HG03521 (cell line): ENCODE measurements at regions not wholly inside any gene's neighbourhood (a gene's known extent, or its start where the extent isn't known, plus 50 kb on each side); places are given as distances from the start of the nearest gene placed in this dataset.

Experiments used
- ATAC-seq: cut with Tn5 transposase; IDR thresholded peaks from one replicate; pipeline ENCODE4 v1.9.1; 2021; ENCODE audit warnings: mild to moderate bottlenecking, moderate library complexity; ENCODE audit not compliant: unreplicated experiment

DNA sequence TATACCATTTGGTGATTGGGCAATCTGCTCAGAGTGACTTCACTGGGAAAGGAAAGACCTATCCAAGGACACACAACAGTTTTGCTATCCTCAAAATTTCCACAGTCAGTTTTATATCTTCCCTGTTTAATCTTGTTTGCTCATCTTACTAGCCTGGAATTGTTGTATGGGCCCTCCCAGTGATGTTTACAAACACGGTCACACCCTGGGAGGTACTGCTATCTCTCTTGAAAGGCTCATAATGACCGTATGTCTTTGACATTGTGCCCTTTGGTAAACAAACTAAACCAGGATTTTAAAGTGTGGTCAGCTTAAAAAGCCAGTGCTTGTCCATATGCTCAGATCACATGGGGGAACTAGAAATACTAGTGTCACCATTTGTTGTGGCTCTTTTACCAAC is 277.0 kb downstream of the CDH2 start:
- ATAC-seq = no peak

DNA sequence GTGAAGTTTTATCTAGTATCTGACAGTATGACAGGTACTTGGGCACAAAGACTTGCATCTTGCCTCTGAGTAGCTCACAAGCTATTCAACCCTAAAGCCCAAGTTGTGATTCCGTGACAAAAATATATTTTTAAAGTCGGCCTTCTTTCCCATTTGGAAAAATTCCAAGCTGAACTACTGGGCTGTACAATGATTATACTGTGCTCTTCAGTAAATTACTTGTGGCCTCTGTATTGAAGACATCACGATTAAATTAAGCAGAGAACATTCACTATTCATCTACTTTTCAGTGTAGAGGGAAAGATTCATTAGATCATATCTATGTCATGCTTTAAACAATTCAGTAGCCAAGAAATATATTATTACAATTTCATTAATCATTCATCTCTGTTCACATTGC is 282.2 kb downstream of the CDH2 start:
- ATAC-seq = no peak

DNA sequence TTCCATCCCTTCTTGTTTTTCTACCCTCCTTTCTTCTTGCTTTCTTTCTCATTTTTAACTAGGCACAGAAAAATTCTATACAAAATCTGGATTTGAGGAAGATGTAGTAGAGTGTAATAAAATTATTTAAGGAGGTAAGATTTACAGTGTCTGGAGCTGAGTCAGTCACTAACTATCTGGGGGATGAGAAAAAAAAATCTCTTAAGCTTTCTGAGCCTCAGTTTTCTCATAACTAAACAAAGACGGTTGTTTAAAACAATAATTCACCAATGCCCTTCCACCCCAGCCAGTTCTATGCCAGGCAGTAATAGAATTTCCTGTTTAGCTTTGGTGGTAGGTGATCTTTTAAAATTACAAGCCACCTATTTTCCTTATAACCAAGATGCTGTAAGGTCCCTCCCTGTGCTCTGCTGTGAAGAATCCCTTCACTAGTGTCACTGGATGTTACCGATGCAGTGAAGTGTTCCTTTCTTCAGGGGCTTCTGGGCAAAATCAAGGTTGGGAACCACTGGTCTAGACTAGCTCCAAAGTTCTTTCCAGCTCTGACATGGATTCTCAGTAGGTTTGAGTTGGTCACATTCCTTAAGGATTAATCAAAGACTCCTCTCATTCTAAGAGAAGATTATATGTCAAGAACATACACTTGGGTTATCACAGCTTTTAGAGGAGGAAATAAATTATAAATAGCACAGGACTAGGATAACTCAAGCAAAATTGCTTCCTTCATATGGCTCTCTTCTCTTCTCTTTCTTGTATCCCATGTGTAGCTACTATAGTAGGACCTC is 289.0 kb downstream of the CDH2 start:
- no peak for ATAC-seq

DNA sequence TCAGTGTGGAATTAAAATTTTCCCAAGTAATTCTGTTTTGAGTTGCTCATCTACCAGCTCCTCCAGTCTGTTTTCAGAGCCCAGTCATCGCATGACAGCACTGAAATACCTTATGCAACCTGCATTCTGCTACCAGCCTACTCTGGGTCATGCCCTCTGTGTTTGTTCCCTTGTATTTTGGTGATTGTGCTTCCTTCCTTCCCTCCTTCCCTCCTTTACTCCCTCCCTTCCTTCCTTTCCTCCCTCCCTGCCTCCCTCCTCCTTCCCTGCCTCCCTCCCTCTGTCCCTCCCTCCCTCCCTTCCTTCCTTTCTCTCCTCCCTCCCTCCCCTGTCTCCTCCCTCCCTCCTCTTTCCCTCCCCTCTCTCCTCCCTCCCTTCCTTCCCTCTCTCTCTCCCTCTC is 289.6 kb downstream of the CDH2 start:
- ATAC-seq = no peak

DNA sequence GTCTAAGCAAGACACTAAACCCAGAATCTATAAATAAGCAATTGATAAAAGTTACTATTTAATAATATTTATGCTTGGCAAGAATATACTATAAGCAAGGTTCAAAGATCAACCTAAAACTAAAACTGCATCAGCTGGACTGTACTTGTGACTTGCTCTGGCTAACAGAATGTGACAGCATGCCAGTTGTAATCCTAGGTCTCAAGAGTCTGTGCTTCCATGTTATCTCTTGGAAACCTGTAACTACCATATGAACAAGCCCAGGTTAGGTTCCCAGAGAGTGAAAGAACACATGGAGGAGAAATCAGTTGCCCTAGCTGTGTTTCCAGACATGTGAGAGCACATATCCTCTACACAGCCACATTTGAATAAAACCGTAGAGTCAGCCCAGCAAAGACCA is 297.4 kb downstream of the CDH2 start:
- no peak for ATAC-seq

DNA sequence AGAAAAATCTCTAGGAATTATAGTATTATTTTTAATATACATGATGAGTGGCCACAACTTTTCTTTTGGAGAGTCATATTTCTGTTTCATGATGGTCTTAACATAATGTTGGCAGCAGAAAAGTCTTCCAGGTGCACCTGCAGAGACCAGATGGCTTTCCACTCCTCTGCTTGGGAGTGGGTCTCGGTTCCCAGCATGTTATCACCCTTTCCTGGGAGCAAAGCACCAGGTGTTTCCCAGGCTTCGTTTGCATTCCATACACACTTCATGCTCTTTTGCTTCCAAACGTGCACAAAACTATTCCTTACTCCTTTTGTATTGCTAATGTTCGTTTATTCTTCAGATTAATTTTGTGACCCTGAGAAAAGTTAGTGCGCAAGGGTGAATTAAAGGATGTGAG is 305.2 kb downstream of the CDH2 start:
- ATAC-seq = no peak

DNA sequence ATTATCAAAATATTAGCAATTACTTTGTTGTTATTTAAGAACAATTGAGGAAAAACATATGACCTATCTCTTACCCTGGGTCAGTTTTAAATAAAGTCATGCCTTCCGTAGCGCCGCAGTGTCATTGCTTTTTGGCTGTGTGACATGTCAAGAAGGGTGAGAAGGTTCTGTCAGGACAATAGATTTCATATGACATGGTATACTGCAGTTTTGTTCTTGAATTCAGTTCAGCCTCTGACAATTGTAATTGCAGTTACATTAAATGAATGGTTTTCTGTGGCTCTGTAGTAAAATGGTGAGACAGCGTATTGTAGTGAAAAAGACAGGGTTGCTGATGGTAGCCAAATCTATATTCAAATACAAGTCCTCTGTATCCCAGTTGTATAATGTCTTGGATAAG is 307.2 kb downstream of the CDH2 start:
- no peak for ATAC-seq

DNA sequence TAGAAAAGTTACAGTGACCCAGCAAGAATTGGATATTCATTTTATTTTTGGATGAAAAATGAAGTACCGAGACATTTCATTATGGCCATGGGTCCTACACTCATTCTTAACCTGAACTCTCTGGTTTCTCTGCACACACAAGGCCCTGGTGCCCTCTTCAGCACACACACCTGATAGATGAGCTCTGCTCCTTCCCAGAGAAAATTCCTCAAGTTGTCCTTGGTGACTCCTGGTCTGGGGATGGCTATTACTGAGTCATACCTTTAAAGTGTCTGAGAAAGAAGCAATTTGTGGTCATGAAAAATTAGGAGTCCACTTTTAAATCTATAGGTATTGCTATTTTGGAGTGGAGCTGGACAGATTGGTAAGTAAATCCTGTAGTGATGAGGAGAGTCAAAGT is 311.5 kb downstream of the CDH2 start:
- no peak for ATAC-seq

DNA sequence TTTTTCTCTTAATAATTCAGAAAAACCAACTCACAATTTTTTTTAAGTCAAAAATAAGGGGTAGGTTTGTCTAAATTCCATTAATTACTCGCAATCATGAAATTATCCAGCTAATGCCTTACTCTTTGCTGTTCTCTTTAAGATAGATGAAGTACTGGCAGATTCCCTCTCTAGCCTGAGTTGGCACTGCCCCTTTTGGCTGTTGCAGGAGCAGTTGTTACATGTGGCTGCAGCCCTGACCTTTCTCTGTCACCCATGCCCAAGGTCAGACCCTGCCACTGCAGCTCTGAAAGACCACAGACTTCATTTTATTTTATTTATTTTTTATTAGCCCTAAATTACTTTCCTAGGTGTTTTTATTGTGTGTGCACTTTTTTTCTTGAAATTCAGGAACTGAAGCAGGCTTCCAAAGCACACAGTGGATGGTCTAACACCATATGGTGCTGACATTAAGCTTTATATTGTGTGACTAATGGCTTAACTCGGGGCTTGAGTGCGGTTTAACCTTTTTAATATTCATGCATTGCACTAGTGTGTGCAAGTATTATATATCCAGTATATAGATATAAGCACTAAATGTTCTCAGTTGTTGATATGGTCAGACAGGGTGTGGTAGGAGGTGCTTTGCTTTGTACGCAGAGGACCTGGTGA is 313.0 kb downstream of the CDH2 start:
- ATAC-seq = no peak

DNA sequence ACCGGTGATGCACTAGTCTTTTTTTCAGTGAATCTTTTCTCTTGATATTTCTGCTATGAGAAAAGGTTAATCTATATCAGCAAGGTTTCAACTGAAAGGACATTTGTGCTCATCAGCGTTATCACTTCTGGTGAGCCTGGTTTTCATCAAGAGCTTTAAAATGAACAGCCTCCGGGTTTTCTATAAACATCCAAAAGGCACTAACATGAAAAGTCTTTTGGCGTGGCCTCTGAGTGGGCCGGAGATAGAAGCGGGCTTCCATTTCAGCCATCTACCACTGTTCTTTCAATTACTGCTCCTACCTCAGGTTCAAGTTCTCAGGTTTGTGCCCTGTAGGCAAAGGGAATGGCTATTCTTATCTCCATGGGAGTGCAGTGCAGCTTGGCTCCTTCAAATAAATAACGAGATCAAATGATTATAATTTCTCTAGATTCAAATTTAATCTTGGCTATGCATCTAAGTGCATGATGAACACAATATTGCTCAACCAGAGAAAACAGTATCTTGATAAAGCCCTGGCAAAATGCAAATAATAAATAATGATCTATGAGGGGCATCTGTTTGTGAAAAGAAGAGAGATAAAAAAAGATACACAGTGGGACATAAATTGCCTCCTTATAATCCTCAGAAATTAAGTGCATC is 314.8 kb downstream of the CDH2 start:
- ATAC-seq = no peak

DNA sequence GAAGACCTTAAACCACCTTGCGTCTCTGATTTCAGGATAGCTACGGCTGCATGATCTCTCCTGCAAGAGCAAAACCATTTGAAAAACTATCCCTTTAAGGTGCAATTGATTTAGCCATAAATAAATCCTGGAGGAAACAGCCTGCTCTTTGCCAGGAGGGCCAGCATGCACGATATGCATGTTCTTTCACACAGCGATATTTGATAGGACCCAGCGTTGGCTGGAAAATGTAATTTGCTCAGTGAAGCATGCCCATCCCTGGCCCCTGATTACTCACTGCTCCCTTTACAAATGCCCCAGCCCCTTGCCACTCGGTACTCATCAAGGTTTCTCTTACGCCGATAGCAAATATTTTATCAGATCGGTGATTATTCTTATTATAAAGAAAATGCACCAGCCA is 315.4 kb downstream of the CDH2 start:
- no peak for ATAC-seq

DNA sequence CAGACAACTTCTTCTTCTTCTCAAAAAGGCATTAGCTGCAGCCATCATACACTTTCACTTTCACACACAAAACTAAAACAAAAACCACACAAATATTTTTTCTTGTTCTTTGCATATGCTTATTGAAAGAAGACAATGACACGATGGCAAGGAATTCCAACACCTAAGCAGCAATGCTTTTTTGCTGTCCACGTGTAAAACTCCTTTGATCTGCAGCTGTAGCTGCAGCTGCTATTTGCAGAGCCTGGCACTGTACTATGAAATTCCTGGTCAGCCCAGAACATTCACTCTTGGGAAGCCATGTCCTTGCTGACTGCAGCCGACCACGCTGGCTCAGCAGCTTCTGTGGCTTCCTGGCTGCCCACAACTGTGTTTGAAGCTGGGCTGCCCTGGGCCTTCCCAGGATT is 316.2 kb downstream of the CDH2 start:
- ATAC-seq = no peak

DNA sequence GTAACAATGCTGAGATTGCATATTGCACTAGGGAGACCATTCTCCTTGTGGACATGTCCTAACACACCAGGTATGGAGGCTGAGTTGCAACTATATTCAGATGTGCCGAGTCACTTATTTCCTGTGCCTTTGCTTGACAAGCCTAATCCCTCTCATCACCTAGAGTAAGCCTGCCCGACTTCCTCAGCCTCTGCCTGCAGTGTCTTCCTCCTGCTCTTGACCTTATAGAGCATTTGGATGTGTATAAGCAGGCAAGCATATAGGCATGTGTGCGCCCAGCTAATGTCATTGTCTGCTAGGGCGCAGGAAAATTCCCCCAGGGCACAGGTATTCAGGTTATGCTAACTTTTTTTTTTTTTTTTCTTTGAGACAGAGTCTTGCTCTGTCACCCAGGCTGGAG is 316.9 kb downstream of the CDH2 start:
- ATAC-seq = no peak

DNA sequence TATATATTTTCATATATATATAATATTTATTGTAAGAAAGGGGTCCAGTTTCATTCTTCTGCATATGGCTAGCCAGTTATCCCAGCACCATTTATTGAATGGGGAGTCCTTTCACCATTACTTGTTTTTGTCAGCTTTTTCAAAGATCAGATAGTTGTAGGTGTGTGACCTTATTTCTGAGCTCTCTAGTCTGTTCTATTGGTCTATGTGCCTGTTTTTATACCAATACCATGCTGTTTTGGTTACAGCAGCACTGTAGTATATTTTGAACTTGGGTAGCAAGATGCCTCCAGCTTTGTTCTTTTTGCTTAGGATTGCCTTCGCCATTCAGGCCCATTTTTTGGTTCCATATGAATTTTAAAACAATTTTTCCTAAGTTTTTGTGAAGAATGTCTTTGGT is 320.1 kb downstream of the CDH2 start:
- ATAC-seq = no peak

DNA sequence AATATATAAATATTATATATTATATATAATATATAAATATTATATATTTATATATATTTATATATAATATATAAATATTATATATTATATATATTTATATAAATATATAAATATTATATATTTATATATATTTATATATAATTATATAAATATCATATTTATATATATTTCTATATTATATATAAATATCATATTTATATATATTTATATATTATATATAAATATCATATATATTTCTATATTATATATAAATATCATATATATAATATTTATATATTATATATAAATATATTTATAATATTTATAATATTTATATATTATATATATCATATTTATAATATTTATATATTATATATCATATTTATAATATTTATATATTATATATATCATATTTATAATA is 321.4 kb downstream of the CDH2 start:
- ATAC-seq = no peak

DNA sequence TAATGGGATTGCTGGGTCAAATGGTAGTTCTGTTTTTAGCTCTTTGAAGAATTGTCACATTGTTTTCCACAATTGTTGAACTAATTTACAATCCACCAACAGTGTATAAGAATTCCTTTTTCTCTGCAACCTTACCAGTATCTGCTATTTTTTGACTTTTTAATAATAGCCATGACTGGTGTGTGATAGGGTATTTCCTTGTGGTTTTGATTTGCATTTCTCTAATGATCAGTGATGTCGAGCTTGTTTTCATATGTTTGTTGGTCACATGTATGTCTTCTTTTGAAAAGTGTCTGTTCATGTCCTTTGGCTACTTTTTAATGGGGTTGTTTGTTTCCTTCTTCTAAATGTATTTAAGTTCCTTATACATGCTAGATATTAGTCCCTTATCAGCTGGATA is 322.3 kb downstream of the CDH2 start:
- ATAC-seq = no peak

DNA sequence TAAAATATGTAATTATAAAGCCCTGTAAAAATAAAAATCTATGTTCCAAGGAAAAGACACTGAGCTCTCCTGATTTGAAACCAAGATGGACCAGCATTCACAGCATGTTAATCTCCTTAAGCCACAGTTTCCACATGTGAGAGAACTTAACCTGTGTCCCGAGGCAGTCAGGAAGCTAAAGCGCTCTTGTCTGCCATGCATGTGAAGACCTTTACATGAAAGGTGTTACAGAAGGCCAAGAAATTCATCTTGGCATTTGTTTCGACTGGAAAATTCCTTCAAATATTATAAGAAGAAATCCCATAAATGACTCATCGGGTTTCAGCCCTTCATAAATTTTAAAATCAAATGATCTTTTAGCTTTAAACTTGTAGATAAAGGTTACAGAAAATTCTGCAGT is 328.6 kb downstream of the CDH2 start:
- no peak for ATAC-seq

DNA sequence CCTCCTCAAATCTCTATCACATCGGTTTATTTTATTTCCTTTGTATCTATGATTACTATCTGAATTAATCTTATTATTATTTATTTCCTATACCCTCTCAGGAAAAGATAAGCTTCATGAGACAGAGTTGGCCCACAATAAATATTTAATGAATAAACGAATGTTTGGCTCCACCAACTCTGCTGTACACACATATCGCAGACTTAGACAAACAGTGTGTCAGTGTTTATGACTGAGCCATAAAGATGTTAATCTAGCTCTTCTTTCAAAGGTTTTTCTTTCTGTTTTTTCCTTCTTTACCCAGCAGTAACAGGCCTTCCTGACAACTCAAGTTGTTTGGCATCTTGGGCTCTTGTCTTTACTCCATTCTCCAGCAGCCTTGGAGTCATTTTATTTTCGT is 329.5 kb downstream of the CDH2 start:
- ATAC-seq = no peak

DNA sequence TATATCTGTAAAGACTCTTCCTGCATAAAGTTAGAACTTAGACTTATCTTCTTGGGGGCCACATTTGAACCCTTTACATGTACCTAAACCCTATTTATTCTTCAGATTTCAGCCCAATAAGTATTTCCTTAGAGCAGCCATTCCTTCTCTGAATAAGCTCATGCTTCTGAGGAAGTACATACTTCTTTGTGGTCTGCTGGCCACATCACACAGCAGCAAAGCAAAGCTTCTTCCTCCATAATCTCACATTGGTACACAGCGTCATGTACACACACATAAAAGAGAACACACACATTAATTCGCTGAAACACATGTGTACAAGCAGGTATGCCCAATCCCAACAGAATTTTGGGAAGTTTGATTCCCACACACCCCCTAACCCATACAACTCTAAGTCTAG is 331.0 kb downstream of the CDH2 start:
- ATAC-seq = no peak

DNA sequence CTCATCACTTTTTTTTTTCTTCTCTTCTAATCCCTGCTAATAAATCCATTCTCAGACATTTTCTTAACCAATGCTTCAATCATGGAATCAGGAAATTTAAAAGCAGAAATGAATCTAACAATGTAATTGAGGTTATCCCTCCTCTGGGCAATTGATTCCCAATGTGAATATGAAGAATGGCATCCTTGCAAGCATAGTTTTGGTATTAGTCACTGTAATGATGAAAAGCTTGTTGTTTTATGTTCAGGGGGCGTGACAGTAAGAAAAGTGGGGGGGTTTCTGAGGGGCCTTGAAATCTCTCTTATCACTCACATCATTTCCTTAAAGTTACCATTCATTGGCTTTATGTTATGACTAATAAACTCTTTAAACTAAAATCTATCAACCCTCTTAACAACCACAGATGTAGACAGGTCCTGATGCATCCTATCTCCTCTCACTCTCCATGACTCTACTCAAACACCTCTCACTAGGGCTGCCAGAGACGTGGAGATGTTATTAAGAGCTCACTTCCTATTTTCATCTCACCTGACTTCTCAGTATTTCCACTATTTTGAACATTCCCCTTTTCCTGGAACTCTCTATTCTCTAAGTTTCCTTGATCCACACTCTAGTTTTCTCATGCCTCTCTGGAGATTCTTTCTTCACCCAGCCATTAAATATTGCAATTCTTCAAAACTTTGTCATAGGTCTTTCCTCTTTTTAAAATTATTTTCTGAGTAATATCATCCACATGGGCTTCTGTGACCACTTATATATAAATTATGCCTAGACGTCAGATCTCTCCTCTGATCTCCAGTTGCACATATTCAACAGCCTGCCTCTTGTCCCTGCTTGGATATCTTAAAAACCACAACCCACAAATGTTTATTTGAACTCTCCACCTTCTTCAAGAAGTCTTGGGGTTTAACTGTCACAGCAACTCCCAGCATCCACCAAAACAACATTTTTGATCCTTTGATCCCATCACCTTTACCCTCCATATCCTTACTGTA is 332.9 kb downstream of the CDH2 start:
- ATAC-seq = no peak

DNA sequence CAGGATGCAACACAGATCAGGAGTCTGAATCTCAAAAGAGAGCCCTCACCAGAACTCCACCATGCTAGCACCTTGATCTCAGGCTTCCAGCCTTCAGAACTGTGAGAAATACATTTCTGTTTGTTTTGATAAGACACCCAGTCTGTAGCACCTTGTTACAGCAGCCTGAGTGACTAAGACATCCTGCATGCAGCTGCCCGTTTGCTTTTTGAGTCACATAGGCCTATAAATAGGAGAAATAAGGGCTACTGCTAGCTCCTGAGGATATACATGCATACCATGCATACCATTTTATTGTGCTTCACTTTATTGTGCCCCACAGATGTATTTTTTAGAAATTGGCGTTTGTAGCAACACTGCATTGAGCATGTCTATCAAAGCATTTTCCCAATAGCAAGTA is 337.8 kb downstream of the CDH2 start:
- ATAC-seq = no peak
